Epithelial cell of esophagus (primary cell): ENCODE measurements at regions not wholly inside any gene's neighbourhood (a gene's known extent, or its start where the extent isn't known, plus 50 kb on each side); places are given as distances from the start of the nearest gene placed in this dataset.
"Not testable (repeated sequence)": the region's sequence is repeated elsewhere in the genome, so short reads cannot be mapped to it uniquely, and the experiment has no call there.

Source experiments
- DNase-seq: peaks from one replicate; pipeline ENCODE4 v3.0.0; 2010; ENCODE audit warnings: low read depth
- H3K4me3 ChIP-seq: 2 replicates; pipeline ENCODE4 v1.5.1; 2011; ENCODE audit warnings: mild to moderate bottlenecking, low read length, control low read depth
- TF ChIP-seq, protein P1 (sequence below): IDR thresholded peaks from 2 replicates; pipeline ENCODE4 v1.5.1; 2011; ENCODE audit warnings: low read depth, mild to moderate bottlenecking, low read length, control low read depth, inconsistent platforms; ENCODE audit not compliant: insufficient read depth; ENCODE audit errors: missing control alignments

DNA sequence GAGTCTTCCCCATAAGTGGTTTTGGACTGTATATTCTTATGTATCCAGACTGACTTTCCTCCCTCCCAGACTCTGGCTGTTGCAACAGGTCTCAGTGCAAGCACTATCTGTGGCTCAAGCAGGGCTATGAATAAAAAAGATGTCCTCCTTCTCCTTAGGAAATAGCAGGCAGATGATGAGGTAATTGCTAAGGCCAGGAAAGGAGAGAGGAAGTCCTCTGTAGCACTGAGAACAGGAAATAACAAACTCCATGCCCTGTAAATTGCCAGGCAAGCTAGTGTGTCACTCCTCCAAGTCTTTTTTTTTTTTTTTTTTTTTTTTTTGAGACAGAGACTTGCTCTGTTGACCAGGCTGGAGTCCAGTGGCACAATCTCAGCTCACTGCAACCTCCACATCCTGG, 900.1 kb downstream of the TYW1 start:
- TF ChIP-seq, protein P1, sequence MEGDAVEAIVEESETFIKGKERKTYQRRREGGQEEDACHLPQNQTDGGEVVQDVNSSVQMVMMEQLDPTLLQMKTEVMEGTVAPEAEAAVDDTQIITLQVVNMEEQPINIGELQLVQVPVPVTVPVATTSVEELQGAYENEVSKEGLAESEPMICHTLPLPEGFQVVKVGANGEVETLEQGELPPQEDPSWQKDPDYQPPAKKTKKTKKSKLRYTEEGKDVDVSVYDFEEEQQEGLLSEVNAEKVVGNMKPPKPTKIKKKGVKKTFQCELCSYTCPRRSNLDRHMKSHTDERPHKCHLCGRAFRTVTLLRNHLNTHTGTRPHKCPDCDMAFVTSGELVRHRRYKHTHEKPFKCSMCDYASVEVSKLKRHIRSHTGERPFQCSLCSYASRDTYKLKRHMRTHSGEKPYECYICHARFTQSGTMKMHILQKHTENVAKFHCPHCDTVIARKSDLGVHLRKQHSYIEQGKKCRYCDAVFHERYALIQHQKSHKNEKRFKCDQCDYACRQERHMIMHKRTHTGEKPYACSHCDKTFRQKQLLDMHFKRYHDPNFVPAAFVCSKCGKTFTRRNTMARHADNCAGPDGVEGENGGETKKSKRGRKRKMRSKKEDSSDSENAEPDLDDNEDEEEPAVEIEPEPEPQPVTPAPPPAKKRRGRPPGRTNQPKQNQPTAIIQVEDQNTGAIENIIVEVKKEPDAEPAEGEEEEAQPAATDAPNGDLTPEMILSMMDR, result no peak
- no peak overlapping the region for H3K4me3 ChIP-seq
- DNase-seq, result no peak

DNA sequence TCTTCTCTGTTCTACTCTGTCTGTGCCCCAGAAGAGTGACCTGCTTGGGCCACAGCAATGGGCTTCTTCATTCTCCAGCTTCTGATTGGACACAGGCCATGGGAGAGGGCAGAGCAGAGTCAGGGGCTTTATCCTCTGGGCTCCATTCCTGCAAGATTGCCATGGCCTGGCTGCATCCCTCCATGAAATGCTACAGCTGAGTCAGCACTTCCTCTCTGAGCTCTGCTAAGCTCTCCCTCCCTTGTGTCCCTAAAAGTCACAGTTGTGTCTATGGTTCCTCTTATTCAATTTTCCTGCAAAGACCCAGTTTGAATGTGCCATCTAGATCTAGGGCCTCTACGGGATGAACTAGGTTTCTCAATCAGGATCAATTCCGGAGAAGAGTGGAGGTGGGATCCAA, 903.8 kb downstream of the TYW1 start:
- no peak for DNase-seq
- TF ChIP-seq, protein P1, result no peak
- no peak overlapping the region for H3K4me3 ChIP-seq

DNA sequence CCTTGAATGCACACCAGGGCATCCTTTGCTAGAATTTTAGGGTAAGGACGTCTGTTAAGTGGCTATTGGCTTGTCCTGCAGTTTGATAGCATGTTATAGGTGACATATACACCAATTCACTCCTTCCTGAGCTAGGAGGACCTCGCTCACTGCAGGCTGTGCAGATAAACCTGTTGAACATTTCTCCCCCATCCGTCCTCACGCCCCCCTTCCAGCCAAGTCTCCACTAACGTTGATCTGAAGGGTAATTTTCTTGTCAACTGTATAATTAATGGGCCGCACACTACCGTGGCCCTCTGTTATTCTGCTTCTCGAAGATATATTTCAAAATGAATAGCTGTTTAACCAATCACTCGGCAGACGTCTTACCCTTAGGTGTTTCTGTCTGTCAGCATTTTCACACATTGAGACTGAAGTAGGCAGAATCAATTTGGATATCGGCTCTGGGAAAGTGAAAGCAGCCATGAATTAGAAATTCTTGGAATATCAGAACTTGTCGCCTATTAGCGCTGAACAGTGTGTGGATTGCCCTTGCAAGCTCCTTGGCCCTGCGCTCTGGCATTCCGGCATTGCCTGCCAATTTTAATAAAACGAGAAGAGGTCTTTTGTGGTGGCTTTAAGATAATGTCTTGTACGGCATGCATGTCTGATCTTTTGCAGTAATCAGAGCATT, 905.3 kb downstream of the TYW1 start:
- DNase-seq, result no peak
- TF ChIP-seq, protein P1, result no peak
- H3K4me3 ChIP-seq, result no peak overlapping the region

DNA sequence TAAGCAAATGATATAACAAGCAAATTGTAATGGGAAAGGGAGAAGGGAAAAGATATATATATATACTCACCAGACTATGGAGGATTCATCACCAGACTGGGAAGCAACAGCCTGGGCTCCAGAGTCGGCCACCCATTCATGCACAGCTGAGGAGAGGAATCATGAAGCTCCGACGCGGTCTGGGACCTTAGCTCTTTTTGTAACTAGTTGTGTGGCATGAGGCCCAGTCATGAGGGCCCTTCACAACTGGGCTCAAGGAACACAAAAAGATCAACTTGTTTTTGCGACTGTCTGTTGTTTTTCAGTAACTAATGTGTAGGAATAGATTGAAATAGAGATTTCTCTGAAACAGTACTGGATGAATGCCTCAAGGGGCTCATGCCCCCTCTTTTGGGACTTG, 911.2 kb downstream of the TYW1 start:
- no peak for DNase-seq
- TF ChIP-seq, protein P1, result no peak
- H3K4me3 ChIP-seq, result no peak overlapping the region

DNA sequence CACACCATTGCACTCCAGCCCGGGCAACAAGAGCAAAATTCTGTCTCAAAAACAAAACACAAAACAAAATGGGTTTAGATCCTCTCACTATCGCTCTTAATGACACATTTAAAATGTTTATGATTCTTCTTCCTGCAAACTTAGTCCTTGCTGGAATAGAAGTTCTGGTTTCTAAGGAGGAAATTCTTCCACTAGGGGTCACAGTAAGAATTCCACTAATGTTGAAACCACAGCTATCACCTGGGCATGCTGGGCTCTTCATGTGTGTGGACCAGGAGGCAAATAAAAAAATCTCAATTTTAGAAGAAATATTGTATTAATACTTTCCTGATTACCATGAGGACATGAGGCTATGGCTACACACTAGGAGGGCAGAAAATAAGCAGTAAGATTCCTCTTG, 915.8 kb downstream of the TYW1 start:
- no peak overlapping the region for H3K4me3 ChIP-seq
- DNase-seq, result no peak
- TF ChIP-seq, protein P1, result no peak

DNA sequence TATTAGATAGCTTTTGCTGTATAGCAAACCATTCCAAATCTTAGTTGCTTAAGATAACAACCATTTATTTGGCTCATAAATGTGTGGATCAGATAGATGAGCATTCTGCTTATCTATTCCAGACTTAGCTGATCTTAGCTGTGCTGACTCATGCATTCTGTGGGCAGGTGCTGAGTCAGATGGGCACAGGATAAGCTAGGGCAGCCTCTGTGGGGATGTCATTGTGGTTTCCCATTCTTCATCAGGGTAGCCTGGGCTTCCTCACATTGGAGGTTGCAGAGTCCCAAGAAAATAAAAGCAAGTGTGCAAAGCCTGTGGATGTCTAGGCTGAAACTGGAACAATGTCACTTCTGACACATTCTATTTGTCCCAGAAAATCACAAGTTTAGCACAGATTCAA, 917.0 kb downstream of the TYW1 start:
- TF ChIP-seq, protein P1, result no peak
- no peak overlapping the region for H3K4me3 ChIP-seq
- no peak for DNase-seq

DNA sequence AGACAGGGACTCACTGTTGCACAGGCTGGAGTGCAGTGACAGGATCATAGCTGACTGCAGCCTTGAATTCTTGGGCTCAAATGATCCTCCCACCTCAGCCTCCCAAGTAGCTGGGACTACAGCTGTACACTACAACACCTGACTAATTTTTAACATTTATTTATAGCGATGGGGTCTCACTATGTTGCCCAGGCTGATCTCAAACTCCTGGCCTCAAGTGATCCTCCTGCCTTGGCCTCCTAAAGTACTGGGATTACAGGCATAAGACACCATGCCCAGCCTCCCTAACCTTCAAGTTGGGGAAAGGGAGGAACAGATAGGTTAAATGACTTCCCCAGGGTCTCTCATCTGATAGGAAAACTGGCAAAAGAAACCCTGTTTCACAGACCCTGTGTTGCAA, 919.5 kb downstream of the TYW1 start:
- H3K4me3 ChIP-seq, DNase-seq: not testable (repeated sequence)
